ENCODE measurements at regions not wholly inside any gene's neighbourhood (a gene's known extent, or its start where the extent isn't known, plus 50 kb on each side); places are given as distances from the start of the nearest gene placed in this dataset.

- peak; percentile 85 for TF ChIP-seq CTCF (conservative IDR thresholded peaks at IDR 0.05; ENCODE audit: low read length)
- TF ChIP-seq EZH2phosphoT487 (IDR thresholded peaks at IDR 0.05; ENCODE audit: borderline replicate concordance): no peak
Observed at GRCh38 chr1:209354111-209354839, 229.2 kb upstream of the CAMK1G start.

Data from Loucy (cell line).